DOHH2 (cell line): ENCODE measurements at regions not wholly inside any gene's neighbourhood (a gene's known extent, or its start where the extent isn't known, plus 50 kb on each side); places are given as distances from the start of the nearest gene placed in this dataset.

Experiments used
- EZH2phosphoT487 ChIP-seq: fragments of 200-600 bp; sonication (generic); IDR thresholded peaks from 2 replicates; pipeline ENCODE4 v1.6.1; 2017; ENCODE audit warnings: borderline replicate concordance, mild to moderate bottlenecking, antibody characterized with exemption, low read length, moderate library complexity, mixed read lengths
- TF ChIP-seq, protein P1 (sequence below): fragments of 200-600 bp; sonication (generic); IDR thresholded peaks from one replicate; pipeline ENCODE4 v1.5.1; 2014; ENCODE audit warnings: antibody characterized with exemption, mild to moderate bottlenecking, low read depth, low read length; ENCODE audit not compliant: poor library complexity, severe bottlenecking

DNA sequence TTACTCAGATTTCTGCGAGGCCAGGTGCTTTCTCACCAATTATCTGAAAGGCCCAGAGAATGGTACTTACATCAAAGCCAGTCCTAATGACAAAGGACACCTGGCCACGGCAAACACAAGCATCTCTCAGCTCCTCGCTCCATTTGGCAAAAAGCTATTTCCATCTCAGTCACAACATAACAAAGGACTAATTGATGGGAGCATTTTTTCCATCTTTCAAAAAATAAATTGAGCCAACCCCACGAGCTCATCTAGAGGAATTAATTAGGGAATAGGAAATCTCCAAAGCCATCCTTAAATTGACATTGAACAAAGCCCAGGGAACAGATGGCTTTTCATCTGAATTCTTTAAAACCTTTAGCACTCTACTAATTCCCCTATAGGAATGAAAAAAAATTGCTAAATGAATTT is 236.7 kb downstream of the HAO1 start:
- TF ChIP-seq, protein P1, sequence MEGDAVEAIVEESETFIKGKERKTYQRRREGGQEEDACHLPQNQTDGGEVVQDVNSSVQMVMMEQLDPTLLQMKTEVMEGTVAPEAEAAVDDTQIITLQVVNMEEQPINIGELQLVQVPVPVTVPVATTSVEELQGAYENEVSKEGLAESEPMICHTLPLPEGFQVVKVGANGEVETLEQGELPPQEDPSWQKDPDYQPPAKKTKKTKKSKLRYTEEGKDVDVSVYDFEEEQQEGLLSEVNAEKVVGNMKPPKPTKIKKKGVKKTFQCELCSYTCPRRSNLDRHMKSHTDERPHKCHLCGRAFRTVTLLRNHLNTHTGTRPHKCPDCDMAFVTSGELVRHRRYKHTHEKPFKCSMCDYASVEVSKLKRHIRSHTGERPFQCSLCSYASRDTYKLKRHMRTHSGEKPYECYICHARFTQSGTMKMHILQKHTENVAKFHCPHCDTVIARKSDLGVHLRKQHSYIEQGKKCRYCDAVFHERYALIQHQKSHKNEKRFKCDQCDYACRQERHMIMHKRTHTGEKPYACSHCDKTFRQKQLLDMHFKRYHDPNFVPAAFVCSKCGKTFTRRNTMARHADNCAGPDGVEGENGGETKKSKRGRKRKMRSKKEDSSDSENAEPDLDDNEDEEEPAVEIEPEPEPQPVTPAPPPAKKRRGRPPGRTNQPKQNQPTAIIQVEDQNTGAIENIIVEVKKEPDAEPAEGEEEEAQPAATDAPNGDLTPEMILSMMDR: no peak
- TF ChIP-seq EZH2phosphoT487: no peak
